HCT116 (cell line): ENCODE measurements at regions not wholly inside any gene's neighbourhood (a gene's known extent, or its start where the extent isn't known, plus 50 kb on each side); places are given as distances from the start of the nearest gene placed in this dataset.

Experiments used
- ATAC-seq: fragments of 200-7000 bp; cut with Tn5 transposase; 2 replicates; pipeline ENCODE4 v1.9.1; 2020; ENCODE audit warnings: mild to moderate bottlenecking, moderate library complexity
- BruUV-seq: library from RNA; stranded (reverse); fragments of 400-500 nt; replicated peaks from 2 replicates; lab custom pipeline; 2021; lab: Mats Ljungman, UMichigan
- CTCF ChIA-PET: fragments of 300-600 bp; sonication (Branson Sonifier 250); formaldehyde crosslinking; loops from one replicate; lab custom pipeline; 2021; ENCODE audit warnings: antibody characterized with exemption; lab: Charles Lee
- POLR2A ChIA-PET: fragments of 300-600, 350-600 bp; sonication (Branson Sonifier 250); formaldehyde crosslinking; loops from one replicate; lab custom pipeline; 2021; ENCODE audit warnings: antibody characterized with exemption; lab: Charles Lee
- RAD21 ChIA-PET, 2 experiments: fragments of 300-600 bp; sonication (Branson Sonifier 250); formaldehyde crosslinking; loops; one replicate each; lab custom pipeline; 2023; ENCODE audit warnings: low total read pairs in 2 of 2; ENCODE audit not compliant: uncharacterized antibody in 2 of 2, unreplicated experiment in 2 of 2, low non-redundant PET in 1 of 2; lab: Charles Lee
- DNase-seq: peaks from one replicate; pipeline ENCODE4 v3.0.0-alpha.2; 2010; ENCODE audit warnings: low read depth, low spot score
- H2AFZ ChIP-seq: fragments of 200-600 bp; shearing (Covaris generic), sonication (generic); 2 replicates; pipeline ENCODE4 v1.6.1; 2017; ENCODE audit warnings: low read depth, mixed run types, mixed read lengths, antibody characterized with exemption, low read length; ENCODE audit not compliant: poor library complexity, severe bottlenecking
- H3K27ac ChIP-seq: 2 replicates; pipeline ENCODE4 v1.5.1; 2012; ENCODE audit warnings: low read depth, low read length
- H3K27me3 ChIP-seq: fragments of 200-600 bp; sonication (generic); 2 replicates; pipeline ENCODE4 v1.6.1; 2016; ENCODE audit warnings: mixed run types, low read length, mixed read lengths; ENCODE audit not compliant: insufficient read depth
- H3K36me3 ChIP-seq, 2 experiments: fragments of 200-500 bp in 1 of 2; fragments of 200-600 bp in 1 of 2; sonication (Bioruptor generic) in 1 of 2; sonication (generic) in 1 of 2; 2 replicates each; pipeline versions ENCODE4 v1.5.1 to v1.6.1; 2014 to 2016; ENCODE audit warnings: low read length in 2 of 2, inconsistent platforms in 1 of 2, mixed read lengths in 1 of 2, mixed run types in 1 of 2; ENCODE audit not compliant: insufficient read depth in 2 of 2, control insufficient read depth in 1 of 2
- H3K4me1 ChIP-seq, 2 experiments: fragments of 200-600 bp in 1 of 2; sonication (generic) in 1 of 2; 2 replicates each; pipeline versions ENCODE4 v1.5.1 to v1.6.1; 2012 to 2017; ENCODE audit warnings: low read length in 2 of 2, inconsistent platforms in 1 of 2, mild to moderate bottlenecking in 1 of 2, mixed read lengths in 1 of 2, mixed run types in 1 of 2, moderate library complexity in 1 of 2; ENCODE audit not compliant: insufficient read depth in 2 of 2, control insufficient read depth in 1 of 2
- H3K4me2 ChIP-seq: fragments of 200-600 bp; sonication (generic); 2 replicates; pipeline ENCODE4 v1.6.1; 2017; ENCODE audit warnings: mixed run types, low read length, mixed read lengths
- H3K4me3 ChIP-seq, 2 experiments: fragments of 200-600 bp in 1 of 2; sonication (generic) in 1 of 2; replicated peaks in 1 of 2; 2 replicates each; pipeline ENCODE4 v1.5.1; 2011 to 2016; ENCODE audit warnings: low read length in 2 of 2, control low read depth in 1 of 2, low read depth in 1 of 2, mild to moderate bottlenecking in 1 of 2, mixed read lengths in 1 of 2, mixed run types in 1 of 2
- H3K79me2 ChIP-seq: fragments of 200-600 bp; sonication (generic); 2 replicates; pipeline ENCODE4 v1.6.1; 2017; ENCODE audit warnings: mild to moderate bottlenecking, mixed run types, low read length, moderate library complexity, mixed read lengths; ENCODE audit not compliant: insufficient read depth
- H3K9ac ChIP-seq: fragments of 200-600 bp; sonication (generic); 2 replicates; pipeline ENCODE4 v1.6.1; 2016; ENCODE audit warnings: low read length, mixed read lengths
- H3K9me2 ChIP-seq: fragments of 200-600 bp; sonication (generic), shearing (Covaris generic); 2 replicates; pipeline ENCODE4 v1.6.1; 2017; ENCODE audit warnings: mixed run types, mild to moderate bottlenecking, moderate library complexity; ENCODE audit not compliant: insufficient read depth
- H3K9me3 ChIP-seq, 2 experiments: fragments of 200-500 bp in 1 of 2; fragments of 200-600 bp in 1 of 2; sonication (Bioruptor generic) in 1 of 2; sonication (generic) in 1 of 2; 2 replicates each; pipeline ENCODE4 v1.6.1; 2014 to 2017; ENCODE audit warnings: low read length in 2 of 2, mixed read lengths in 2 of 2, inconsistent platforms in 1 of 2, low read depth in 1 of 2, mild to moderate bottlenecking in 1 of 2, mixed run types in 1 of 2, moderate library complexity in 1 of 2; ENCODE audit not compliant: control insufficient read depth in 1 of 2, insufficient read depth in 1 of 2
- H4K20me1 ChIP-seq: fragments of 200-600 bp; sonication (generic), shearing (Covaris generic); 2 replicates; pipeline ENCODE4 v1.6.1; 2017; ENCODE audit warnings: mixed run types, mild to moderate bottlenecking, moderate library complexity; ENCODE audit not compliant: insufficient read depth
- CBX3 ChIP-seq: IDR thresholded peaks from 2 replicates; pipeline ENCODE4 v1.6.1; 2012; ENCODE audit warnings: low read depth
- CEBPB ChIP-seq: IDR thresholded peaks from 2 replicates; pipeline ENCODE4 v1.6.1; 2012; ENCODE audit warnings: low read depth
- CTCF ChIP-seq, 3 experiments: fragments of 200-600 bp in 1 of 3; sonication (generic) in 1 of 3; IDR thresholded peaks in 2 of 3; conservative IDR thresholded peaks in 1 of 3; 2 replicates each; pipeline ENCODE4 v1.5.1; 2012 to 2017; ENCODE audit warnings: low read depth in 2 of 3, low read length in 2 of 3, antibody characterized with exemption in 1 of 3, borderline replicate concordance in 1 of 3, control low read depth in 1 of 3, mild to moderate bottlenecking in 1 of 3, mixed read lengths in 1 of 3, mixed run types in 1 of 3, moderate library complexity in 1 of 3; ENCODE audit not compliant: insufficient read depth in 1 of 3
- ELF1 ChIP-seq: IDR thresholded peaks from 2 replicates; pipeline ENCODE4 v1.6.1; 2012; ENCODE audit warnings: low read depth, borderline replicate concordance
- EZH2 ChIP-seq: fragments of 200-600 bp; sonication (generic); IDR thresholded peaks from 2 replicates; pipeline ENCODE4 v1.6.1; 2017; ENCODE audit warnings: antibody characterized with exemption, mixed run types
- EZH2phosphoT487 ChIP-seq: fragments of 200-600 bp; IDR thresholded peaks from 2 replicates; pipeline ENCODE4 v1.6.1; 2018; ENCODE audit warnings: antibody characterized with exemption, borderline replicate concordance
- FOSL1 ChIP-seq: IDR thresholded peaks from 2 replicates; pipeline ENCODE4 v1.6.1; 2012; ENCODE audit warnings: low read depth
- JUND ChIP-seq: IDR thresholded peaks from 2 replicates; pipeline ENCODE4 v1.6.1; 2012
- POLR2A ChIP-seq: IDR thresholded peaks from 2 replicates; pipeline ENCODE4 v1.7.0; 2011; ENCODE audit warnings: borderline replicate concordance; ENCODE audit not compliant: insufficient read depth, insufficient read length; ENCODE audit errors: extremely low read depth
- POLR2AphosphoS5 ChIP-seq: IDR thresholded peaks from 2 replicates; pipeline ENCODE4 v1.6.1; 2011; ENCODE audit warnings: mild to moderate bottlenecking, low read depth, low read length, moderate library complexity
- RAD21 ChIP-seq: IDR thresholded peaks from 2 replicates; pipeline ENCODE4 v1.6.1; 2012; ENCODE audit warnings: low read depth, mild to moderate bottlenecking
- REST ChIP-seq: IDR thresholded peaks from 2 replicates; pipeline ENCODE4 v1.6.1; 2012; ENCODE audit warnings: low read depth
- SP1 ChIP-seq: IDR thresholded peaks from 2 replicates; pipeline ENCODE4 v1.6.1; 2012; ENCODE audit warnings: low read depth
- TCF7L2 ChIP-seq: IDR thresholded peaks from 2 replicates; pipeline ENCODE4 v1.7.0; 2011; ENCODE audit warnings: borderline replicate concordance, inconsistent platforms; ENCODE audit not compliant: insufficient read depth, insufficient read length; ENCODE audit errors: extremely low read depth
- YY1 ChIP-seq: IDR thresholded peaks from 2 replicates; pipeline ENCODE4 v1.6.1; 2011; ENCODE audit warnings: low read length, low read depth, moderate library complexity, mild to moderate bottlenecking; ENCODE audit not compliant: insufficient replicate concordance; ENCODE audit errors: extremely low read depth
- ZNF274 ChIP-seq: fragments of 200-500 bp; sonication (Bioruptor generic); IDR thresholded peaks from 2 replicates; pipeline ENCODE4 v1.6.1; 2014; ENCODE audit warnings: mild to moderate bottlenecking, low read depth, low read length, inconsistent platforms
- intact Hi-C: fragments of 100-400 bp; cut with micrococcal nuclease; formaldehyde crosslinking; loops from 2 replicates; pipeline ENCODE4 v1.10.0; 2022

GRCh38 chr1:121483234-121483633 lies 298.5 kb downstream of the SRGAP2C start:
- H3K9ac ChIP-seq = no peak overlapping the region
- H3K4me3 ChIP-seq = no peak overlapping the region
- intact Hi-C loops = loop anchor here (5.0 kb wide), 2 partner anchors 34 to 54 kb away; no protein-coding TSS in a partner anchor
- DNase-seq (no peak), ATAC-seq (no peak)
- no peaks in the 10 kb centered on the region for H3K9me3 ChIP-seq
- H3K27me3 ChIP-seq = no peaks in the 10 kb centered on the region
- ChIA-PET RAD21 (no interaction called here), CTCF (no interaction called here), POLR2A (no interaction called here)
- no peaks in the 10 kb centered on the region for H3K9me2 ChIP-seq
- no peaks in the 10 kb centered on the region for H4K20me1 ChIP-seq
- no peaks in the 10 kb centered on the region for H3K36me3 ChIP-seq
- H3K79me2 ChIP-seq = no peaks in the 10 kb centered on the region
- H2AFZ ChIP-seq = no peak overlapping the region
- H3K27ac ChIP-seq = no peak overlapping the region
- no peaks in the 10 kb centered on the region for H3K4me1 ChIP-seq
- no peak overlapping the region for H3K4me2 ChIP-seq
- no TSS peak for BruUV-seq
- no peak for TF ChIP-seq POLR2A
- no peak for TF ChIP-seq REST
- no peak for TF ChIP-seq YY1
- TF ChIP-seq JUND = no peak
- TF ChIP-seq POLR2AphosphoS5 = no peak
- no peak for TF ChIP-seq ZNF274
- no peak for TF ChIP-seq CBX3
- TF ChIP-seq SP1 = no peak
- no peak for TF ChIP-seq FOSL1
- TF ChIP-seq TCF7L2 = no peak
- TF ChIP-seq CTCF (IDR thresholded peaks at IDR 0.05 in 2 of 3, conservative IDR thresholded peaks at IDR 0.05 in 1 of 3; ENCODE audit: borderline replicate concordance in 1 of 3, insufficient read depth in 1 of 3, low read depth in 2 of 3, low read length in 2 of 3) = no peak
- no peak for TF ChIP-seq EZH2
- TF ChIP-seq CEBPB = no peak
- TF ChIP-seq RAD21 = no peak
- TF ChIP-seq EZH2phosphoT487 = no peak
- TF ChIP-seq ELF1 = no peak
- TF ChIP-seq, all 23 proteins: peak for 0
